Body of pancreas (tissue), 4 donors: ENCODE measurements at regions not wholly inside any gene's neighbourhood (a gene's known extent, or its start where the extent isn't known, plus 50 kb on each side); places are given as distances from the start of the nearest gene placed in this dataset.

Experiments used
- POLR2A ChIP-seq, 3 donors: fragments of 450-650 bp; IDR thresholded peaks; one replicate each; pipeline ENCODE4 v1.6.1; 2016; ENCODE audit warnings: antibody characterized with exemption in 3 of 3, mild to moderate bottlenecking in 2 of 3
- TF ChIP-seq, protein P1 (sequence below), 7 experiments: fragments of 450-650 bp in 4 of 7; fragments of 200-600 bp in 3 of 7; sonication (generic) in 3 of 7; IDR thresholded peaks; one replicate each; pipeline ENCODE4 v1.5.1; 2016 to 2019; ENCODE audit warnings: antibody characterized with exemption in 7 of 7

DNA sequence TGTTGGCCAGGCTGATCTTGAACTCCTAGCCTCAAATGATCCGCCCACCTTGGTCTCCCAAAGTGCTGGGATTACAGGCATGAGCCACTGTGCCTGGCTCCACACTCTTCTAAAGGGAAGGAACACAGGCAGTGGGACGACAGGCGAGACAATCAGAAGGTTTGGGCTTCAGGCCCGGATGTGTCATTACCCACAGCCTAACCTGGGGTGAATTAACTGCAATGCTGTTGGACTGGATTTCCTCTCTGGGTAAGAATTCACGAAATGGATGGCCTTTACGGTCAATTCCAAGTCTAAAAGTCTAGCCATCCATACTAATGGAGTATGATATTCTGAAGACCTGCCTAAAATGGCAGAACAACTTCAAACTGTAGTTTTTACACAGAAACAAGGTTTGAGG, 83.7 kb upstream of the CCDC28A start:
- TF ChIP-seq, protein P1, sequence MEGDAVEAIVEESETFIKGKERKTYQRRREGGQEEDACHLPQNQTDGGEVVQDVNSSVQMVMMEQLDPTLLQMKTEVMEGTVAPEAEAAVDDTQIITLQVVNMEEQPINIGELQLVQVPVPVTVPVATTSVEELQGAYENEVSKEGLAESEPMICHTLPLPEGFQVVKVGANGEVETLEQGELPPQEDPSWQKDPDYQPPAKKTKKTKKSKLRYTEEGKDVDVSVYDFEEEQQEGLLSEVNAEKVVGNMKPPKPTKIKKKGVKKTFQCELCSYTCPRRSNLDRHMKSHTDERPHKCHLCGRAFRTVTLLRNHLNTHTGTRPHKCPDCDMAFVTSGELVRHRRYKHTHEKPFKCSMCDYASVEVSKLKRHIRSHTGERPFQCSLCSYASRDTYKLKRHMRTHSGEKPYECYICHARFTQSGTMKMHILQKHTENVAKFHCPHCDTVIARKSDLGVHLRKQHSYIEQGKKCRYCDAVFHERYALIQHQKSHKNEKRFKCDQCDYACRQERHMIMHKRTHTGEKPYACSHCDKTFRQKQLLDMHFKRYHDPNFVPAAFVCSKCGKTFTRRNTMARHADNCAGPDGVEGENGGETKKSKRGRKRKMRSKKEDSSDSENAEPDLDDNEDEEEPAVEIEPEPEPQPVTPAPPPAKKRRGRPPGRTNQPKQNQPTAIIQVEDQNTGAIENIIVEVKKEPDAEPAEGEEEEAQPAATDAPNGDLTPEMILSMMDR (IDR thresholded peaks at IDR 0.05), result no peak
- no peak for TF ChIP-seq POLR2A (IDR thresholded peaks at IDR 0.05)
